HG02623 (cell line): ENCODE measurements at regions not wholly inside any gene's neighbourhood (a gene's known extent, or its start where the extent isn't known, plus 50 kb on each side); places are given as distances from the start of the nearest gene placed in this dataset.

Experiments used
- ATAC-seq: cut with Tn5 transposase; IDR thresholded peaks from one replicate; pipeline ENCODE4 v1.9.1; 2021; ENCODE audit warnings: moderate library complexity; ENCODE audit not compliant: unreplicated experiment

GRCh38 chr13:63696055-63696454 is 2280.4 kb upstream of the PCDH20 start:
- no peak for ATAC-seq

DNA sequence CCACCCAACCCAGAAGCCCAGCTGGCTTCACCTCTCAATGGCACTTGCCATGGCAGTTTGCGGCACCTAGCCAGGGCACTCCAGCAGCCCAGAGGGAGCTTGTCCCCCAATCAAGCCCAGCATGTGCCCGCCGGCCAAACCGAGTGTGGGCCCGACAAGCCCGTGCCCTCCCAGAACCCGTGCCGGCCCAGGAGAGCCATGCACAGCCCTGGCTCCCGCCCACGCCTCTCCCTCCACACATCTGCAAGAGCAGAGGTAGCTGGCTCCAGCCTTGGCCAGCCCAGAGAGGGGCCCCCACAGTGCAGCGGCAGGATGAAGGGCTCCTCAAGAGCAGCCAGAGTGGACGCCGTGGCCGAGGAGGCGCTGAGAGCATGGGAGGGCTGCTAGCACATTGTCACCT is 2278.0 kb upstream of the PCDH20 start:
- ATAC-seq = no peak

GRCh38 chr13:63691474-63691873 is 2275.8 kb upstream of the PCDH20 start:
- ATAC-seq = no peak

DNA sequence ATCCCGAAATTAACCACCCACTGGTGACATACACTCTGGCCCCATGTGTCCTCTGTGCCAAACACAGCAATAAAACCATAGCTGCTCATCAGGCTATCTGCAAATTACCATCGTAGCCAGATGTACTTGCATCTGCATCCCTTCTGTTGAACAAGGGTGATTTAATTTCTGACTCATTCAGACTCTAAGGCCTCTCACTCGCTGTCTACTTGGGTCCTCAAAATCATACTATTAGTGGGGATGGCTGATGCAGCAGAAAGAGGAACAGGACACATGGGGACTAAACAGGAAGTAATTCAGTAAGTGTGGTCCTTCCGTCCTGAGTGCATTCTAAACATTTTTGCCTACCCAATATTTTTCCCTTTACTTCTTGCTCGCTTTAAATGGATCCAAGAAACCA is 2275.0 kb upstream of the PCDH20 start:
- ATAC-seq = no peak

DNA sequence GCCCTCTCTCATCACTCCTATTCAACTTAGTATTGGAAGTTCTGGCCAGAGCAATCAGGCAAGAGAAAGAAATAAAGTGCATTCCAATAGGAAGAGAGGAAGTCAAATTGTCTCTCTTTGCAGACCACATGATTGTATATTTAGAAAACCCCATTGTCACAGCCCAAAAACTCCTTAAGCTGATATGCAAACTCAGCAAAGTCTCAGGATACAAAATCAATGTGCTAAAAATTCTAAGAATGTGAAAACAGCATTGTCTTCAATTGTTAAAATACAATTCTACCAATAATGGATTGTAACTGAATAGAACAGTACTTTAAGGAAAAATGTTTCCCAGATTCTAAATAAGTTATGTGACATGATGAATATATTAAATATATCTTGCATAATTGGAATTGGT is 2269.2 kb upstream of the PCDH20 start:
- ATAC-seq = no peak

GRCh38 chr13:63680704-63681103 is 2265.1 kb upstream of the PCDH20 start:
- no peak for ATAC-seq

DNA sequence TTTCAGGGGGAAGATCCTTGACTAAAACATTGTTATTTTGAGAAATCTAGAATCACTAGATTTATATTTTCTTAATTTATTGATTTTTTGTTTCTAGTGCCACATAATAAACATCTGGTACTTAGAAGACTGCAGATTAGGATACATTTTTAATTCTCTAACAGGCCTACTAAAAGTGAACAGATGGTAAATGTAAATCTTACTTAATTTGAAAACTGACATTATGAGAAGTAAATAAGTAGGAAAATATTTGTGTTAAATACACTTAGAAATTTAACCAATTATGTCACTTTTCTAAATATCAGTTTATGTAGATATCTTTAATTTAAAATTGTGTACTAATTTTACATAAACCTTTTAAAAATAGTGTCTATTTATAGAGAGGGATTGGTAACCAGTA is 2255.6 kb upstream of the PCDH20 start:
- no peak for ATAC-seq

DNA sequence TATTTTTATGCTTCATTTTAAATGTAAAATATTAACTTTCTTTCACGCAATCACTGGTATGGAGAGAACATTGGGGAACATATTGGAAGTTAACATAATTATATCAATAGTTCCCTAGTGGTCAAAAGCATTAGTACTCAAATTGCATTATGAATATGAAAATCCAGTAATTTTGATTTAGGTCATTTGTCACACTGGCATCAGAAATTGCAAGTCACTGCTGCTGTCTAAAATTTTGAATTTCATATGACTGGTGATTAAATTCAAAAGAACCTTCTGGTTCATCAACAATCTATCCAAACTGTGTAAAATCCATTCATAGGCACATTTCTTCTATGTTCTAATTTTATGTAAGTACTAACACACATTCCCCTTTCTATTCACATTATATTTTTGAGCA is 2235.7 kb upstream of the PCDH20 start:
- no peak for ATAC-seq

DNA sequence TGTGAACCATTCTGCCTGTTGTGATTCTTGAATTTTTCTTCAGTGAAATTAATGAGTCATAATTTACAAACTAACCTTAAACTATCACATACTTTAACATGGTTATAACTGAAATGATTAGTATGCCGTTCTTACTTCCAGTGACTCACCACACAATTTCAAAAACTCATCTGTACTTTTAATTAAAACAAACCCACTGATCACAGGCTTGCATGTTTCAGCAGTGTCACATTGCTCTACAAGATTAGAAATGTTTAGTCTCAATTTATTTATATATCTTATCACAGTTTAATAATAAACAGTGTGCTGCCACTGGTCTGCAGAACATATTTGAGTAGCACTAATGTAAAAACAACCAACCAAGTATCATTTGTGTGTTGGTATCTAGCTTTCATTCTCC is 2227.9 kb upstream of the PCDH20 start:
- no peak for ATAC-seq

GRCh38 chr13:63636316-63636993 is 2220.8 kb upstream of the PCDH20 start:
- peak; percentile 44 for ATAC-seq

GRCh38 chr13:63632321-63632720 is 2216.7 kb upstream of the PCDH20 start:
- no peak for ATAC-seq

DNA sequence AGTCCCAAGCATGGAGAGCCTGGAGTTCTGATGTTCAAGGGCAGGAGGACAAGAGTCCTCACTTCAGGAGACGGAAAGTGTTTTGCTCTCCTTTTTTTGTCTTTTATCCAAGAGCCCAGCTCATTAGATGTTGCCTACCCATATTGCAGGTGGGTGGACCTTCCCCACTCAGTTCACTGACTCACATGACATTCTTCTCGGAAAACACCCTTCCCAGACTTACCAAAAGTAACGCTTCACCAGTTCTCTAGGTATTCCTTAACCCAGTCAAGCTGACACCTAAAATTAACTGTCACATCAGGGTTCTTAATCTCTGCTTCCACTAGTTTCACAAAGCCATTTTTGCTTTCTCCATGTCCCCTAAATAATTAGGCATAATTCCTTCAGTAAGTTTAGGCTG is 2215.4 kb upstream of the PCDH20 start:
- ATAC-seq = no peak

- no peak for ATAC-seq
These were observed 2213.9 kb upstream of the PCDH20 start for GRCh38 chr13:63629591-63629990.

- no peak for ATAC-seq
These were observed 2212.7 kb upstream of the PCDH20 start for GRCh38 chr13:63628310-63628709.

GRCh38 chr13:63625869-63626268 is 2210.2 kb upstream of the PCDH20 start:
- no peak for ATAC-seq

- ATAC-seq = no peak
These were observed 2199.4 kb upstream of the PCDH20 start for GRCh38 chr13:63614874-63615612.

- ATAC-seq = no peak
These were observed 2191.5 kb upstream of the PCDH20 start for GRCh38 chr13:63607153-63607552.

DNA sequence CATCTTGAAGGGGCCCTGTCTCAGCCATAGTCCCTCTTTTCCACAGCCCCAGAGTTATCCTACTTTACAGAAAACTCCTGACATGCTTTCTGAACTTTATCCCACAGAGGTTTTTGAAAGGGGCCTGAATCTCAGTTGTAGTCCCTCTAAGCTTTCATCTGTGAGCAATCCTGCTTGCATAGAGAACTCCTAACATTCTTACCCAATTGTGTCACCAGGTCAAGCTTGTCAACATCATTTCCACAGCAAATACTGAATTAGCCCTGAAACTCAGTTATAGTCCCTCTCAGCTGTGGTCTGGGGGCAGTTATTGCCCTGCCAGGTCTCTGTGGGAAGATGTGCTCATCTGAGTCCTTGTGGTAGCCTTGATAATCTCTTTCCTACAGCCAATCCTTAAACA is 2190.3 kb upstream of the PCDH20 start:
- ATAC-seq = no peak

DNA sequence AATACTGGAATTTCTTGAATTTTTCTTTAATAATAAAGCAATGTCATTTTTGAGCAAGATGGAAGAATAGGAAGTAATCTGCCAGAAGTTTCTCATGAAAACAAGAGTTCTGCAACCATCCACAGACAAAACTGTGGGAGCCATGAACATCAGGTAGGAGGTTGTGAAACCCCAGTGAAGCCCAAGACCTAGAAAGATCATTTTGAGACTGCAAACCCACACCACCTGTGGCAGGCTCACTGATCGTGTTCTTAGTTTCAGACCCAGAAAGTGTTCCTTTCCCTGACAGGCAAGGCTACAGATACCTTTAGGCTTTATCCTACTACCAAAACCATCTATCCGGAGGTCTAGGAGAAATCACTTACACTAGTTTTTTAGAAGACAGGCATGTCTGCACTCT is 2189.8 kb upstream of the PCDH20 start:
- ATAC-seq = no peak

DNA sequence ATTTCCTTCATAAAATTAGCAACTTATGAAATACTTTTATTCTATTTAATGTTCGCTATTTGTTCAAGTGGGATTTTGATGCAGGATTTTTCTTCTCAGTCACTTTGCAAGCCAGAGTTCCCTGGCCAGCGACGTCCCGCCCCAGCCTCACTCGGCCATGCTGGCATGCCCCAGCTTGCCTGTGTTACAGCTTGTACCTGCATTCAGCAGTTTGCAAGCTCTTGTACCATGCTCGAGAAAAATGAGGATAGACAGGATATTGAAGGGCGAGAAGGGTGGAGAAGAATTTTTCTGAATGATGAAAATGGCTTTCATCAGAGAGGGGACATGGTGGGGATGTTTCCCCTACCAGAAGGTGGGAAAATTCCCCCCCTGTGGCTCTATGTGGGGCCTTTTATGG is 2180.2 kb upstream of the PCDH20 start:
- ATAC-seq = no peak

DNA sequence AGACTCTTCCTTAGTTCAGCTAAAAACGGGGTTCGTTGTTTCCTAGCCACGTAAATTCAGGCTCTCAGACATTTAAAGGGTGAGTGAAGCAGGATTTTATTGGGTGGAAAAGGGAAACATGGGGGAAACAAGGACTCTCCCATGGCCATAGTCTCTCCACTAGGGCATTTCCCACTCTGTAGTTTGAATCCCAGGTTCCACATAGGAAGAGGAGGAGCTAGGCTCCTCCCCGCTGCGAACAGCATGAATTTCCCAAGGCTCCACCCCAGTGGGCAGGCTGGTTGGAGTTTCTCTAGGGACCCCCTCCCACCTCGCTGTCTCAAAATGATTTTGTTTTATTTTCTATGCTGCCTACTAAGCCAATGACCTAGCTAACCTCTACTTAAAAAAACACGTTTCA is 2170.8 kb upstream of the PCDH20 start:
- no peak for ATAC-seq

- no peak for ATAC-seq
These were observed 2163.1 kb upstream of the PCDH20 start for GRCh38 chr13:63578796-63579195.

DNA sequence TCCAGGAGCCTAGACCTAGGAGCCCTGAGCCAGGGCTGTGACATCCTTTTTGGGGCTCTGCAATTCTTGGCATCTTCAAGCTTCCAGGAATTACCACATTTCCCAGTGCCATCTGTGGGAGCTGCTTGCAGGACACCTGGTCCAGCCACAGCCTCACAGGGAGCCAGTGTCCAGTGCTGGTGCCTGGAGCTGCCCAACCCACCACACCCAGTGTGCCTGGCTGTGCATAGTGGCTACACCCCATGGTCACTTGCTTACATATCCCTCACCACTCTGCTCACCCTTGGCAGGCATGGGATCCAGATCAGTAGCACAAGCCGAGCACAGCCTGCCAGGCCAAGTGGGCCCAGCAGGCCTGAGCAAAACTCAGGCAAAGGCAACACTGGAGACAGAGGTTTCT is 2151.4 kb upstream of the PCDH20 start:
- no peak for ATAC-seq
